Vagina (tissue), 2 donors: ENCODE measurements at regions not wholly inside any gene's neighbourhood (a gene's known extent, or its start where the extent isn't known, plus 50 kb on each side); places are given as distances from the start of the nearest gene placed in this dataset.

Experiments
- CTCF ChIP-seq, 3 experiments: fragments of 450-650 bp in 2 of 3; fragments of 200-600 bp in 1 of 3; sonication (generic) in 1 of 3; IDR thresholded peaks; one replicate each; pipeline ENCODE4 v1.5.1; 2017 to 2019; ENCODE audit warnings: antibody characterized with exemption in 3 of 3, mild to moderate bottlenecking in 2 of 3, moderate library complexity in 2 of 3
- POLR2A ChIP-seq, 2 donors: fragments of 450-650 bp; IDR thresholded peaks; one replicate each; pipeline ENCODE4 v1.6.1; 2017; ENCODE audit warnings: antibody characterized with exemption in 2 of 2, mild to moderate bottlenecking in 2 of 2, moderate library complexity in 2 of 2

GRCh38 chr5:12745537-12745936 lies 841.3 kb upstream of the CTNND2 start:
- TF ChIP-seq CTCF (IDR thresholded peaks at IDR 0.05) = no peak
- no peak for TF ChIP-seq POLR2A (IDR thresholded peaks at IDR 0.05)
